CD4-positive, alpha-beta T cell treated with Interleukin-4 for 4 hours (primary cell): ENCODE measurements at regions not wholly inside any gene's neighbourhood (a gene's known extent, or its start where the extent isn't known, plus 50 kb on each side); places are given as distances from the start of the nearest gene placed in this dataset.

Experiments
- DNase-seq: peaks from one replicate; pipeline ENCODE4 v3.0.0-alpha.2; 2020

DNA sequence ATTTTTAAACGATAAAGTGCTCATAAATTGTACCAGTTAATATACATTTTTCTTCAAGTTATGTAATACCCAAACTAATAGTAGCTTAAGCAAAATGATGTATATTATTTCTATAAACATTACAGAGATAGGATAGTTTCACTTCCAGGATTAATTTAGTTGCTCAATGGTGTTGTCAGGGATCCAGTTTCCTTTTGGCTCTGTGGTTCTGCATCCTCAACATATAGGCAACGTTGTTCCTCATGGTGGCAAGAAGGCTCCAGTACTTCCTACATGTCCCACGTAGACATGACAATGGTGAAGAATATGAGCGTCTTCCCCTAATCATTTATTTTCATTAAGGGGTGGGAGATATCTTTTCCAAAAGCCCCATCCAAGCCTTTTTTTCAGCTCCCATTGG is 60.7 kb upstream of the DCD start:
- no peak for DNase-seq

DNA sequence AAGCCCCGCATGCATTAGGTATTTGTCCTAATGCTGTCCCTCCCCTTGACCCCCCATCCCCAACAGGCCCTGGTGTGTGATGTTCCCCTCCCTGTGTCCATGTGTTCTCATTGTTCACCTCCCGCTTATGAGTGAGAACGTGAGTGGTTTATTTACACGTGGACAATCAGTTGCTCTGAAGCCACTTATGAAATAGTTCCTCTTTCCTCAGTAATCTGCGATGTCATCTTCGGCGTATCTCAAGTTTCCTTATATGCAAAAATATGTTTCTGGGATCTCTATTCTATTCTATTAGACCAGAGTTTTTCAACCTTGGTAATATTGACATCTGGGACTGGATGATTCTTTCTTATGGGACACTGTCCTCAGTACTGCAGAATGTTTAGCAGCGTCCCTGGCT is 56.0 kb upstream of the DCD start:
- DNase-seq = no peak

DNA sequence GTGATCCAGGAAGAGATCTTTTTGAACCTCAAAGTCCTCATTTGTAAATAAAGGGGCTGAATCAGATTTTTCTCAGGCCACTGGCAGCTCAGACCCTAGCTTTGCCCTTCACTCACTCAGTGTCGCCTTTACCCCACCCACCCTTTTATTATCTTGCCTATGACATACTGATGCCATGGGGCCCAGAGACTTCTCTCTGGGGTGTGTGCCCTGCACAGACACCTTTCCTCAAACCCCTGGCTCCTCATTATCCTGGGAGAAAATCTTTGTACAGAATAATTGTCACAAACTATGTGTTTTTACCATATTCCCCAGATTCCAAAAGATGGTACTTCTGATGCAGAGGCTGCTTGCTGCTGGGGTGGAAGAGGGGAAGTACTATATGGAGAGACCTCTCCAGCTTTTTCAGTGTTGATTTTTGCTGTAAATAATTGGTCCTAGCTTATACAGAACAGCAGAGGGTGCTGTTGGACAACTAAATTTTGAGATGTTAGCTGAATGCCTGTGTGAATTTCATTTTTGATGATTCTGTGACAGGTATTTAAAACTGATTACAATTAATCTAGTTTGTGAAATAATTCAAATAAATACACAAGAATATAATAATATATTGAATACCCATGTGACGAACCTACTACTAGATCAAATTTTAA is 53.9 kb upstream of the DCD start:
- peak; percentile 59 for DNase-seq

DNA sequence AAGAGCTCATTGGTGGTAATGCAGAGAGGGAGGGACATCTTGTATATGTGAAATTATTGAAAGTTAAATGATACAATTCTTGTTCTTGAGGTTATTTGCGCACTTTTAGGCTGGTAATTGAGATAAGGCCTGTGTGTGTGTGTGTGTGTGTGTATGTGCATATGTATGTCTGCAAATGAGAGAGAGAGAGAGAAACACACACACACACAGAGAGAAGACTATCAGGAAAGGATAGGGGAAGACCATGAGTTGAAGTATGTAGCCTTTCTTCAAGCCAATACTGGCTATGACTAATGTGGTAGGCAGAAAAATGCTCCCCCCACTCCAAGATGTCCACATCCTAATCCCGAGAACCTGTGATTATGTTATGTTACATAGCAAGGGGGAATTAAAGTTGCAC is 52.7 kb upstream of the DCD start:
- DNase-seq = no peak

DNA sequence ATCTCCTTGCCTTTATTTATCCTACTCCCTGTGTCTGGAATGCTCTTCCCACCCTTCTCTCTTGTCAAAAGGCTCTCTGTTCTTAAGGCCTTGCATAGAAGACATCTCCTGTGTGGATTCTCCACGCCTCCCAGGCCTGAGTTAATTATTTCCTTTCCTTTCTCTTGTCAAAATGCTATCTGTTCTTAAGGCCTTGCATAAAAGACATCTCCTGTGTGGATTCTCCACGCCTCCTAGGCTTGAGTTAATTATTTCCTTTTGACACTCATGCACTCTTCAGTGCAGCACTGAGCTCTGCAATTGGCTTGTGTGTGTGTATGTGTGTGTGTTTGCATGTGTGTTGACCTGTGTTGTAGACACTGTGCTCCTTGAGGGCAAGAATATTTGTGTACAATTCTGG is 52.1 kb upstream of the DCD start:
- DNase-seq = no peak
